ENCODE measurements at regions not wholly inside any gene's neighbourhood (a gene's known extent, or its start where the extent isn't known, plus 50 kb on each side); places are given as distances from the start of the nearest gene placed in this dataset.
"Not testable (repeated sequence)": the region's sequence is repeated elsewhere in the genome, so short reads cannot be mapped to it uniquely, and the experiment has no call there.

- no peak for DNase-seq (ENCODE audit: low read depth, low spot score)
These were observed 210.0 kb upstream of the KLF14 start for GRCh38 chr7:130943981-130944380.

- no peak for DNase-seq (ENCODE audit: low read depth, low spot score)
These were observed 211.0 kb upstream of the KLF14 start for GRCh38 chr7:130944997-130945396.

- DNase-seq (ENCODE audit: low read depth, low spot score), result no peak
These were observed 211.4 kb upstream of the KLF14 start for GRCh38 chr7:130945411-130945811.

- no peak for DNase-seq (ENCODE audit: low read depth, low spot score)
These were observed 212.1 kb upstream of the KLF14 start for GRCh38 chr7:130946114-130946513.

- DNase-seq (ENCODE audit: low read depth, low spot score), result no peak
These were observed 214.0 kb upstream of the KLF14 start for GRCh38 chr7:130947792-130948580.

GRCh38 chr7:130948822-130949221, 214.8 kb upstream of the KLF14 start:
- no peak for DNase-seq (ENCODE audit: low read depth, low spot score)

GRCh38 chr7:130949550-130949949, 215.5 kb upstream of the KLF14 start:
- no peak for DNase-seq (ENCODE audit: low read depth, low spot score)

- DNase-seq (ENCODE audit: low read depth, low spot score), result no peak
These were observed 216.0 kb upstream of the KLF14 start for GRCh38 chr7:130950054-130950453.

GRCh38 chr7:130950741-130951140, 216.7 kb upstream of the KLF14 start:
- no peak for DNase-seq (ENCODE audit: low read depth, low spot score)

GRCh38 chr7:130951303-130951975, 217.4 kb upstream of the KLF14 start:
- no peak for DNase-seq (ENCODE audit: low read depth, low spot score)

GRCh38 chr7:130951976-130952876, 218.2 kb upstream of the KLF14 start:
- DNase-seq (ENCODE audit: low read depth, low spot score), result no peak

GRCh38 chr7:130953196-130953595, 219.2 kb upstream of the KLF14 start:
- DNase-seq (ENCODE audit: low read depth, low spot score), result no peak

GRCh38 chr7:130954918-130955564, 221.0 kb upstream of the KLF14 start:
- DNase-seq (ENCODE audit: low read depth, low spot score), result no peak

- DNase-seq (ENCODE audit: low read depth, low spot score), result no peak
These were observed 221.5 kb upstream of the KLF14 start for GRCh38 chr7:130955565-130955919.

- DNase-seq (ENCODE audit: low read depth, low spot score), result no peak
These were observed 222.6 kb upstream of the KLF14 start for GRCh38 chr7:130956417-130957136.

GRCh38 chr7:130957137-130957513, 223.1 kb upstream of the KLF14 start:
- DNase-seq (ENCODE audit: low read depth, low spot score), result no peak

- not testable (repeated sequence) for DNase-seq (ENCODE audit: low read depth, low spot score)
These were observed 223.9 kb upstream of the KLF14 start for GRCh38 chr7:130957722-130958435.

GRCh38 chr7:130958846-130959245, 224.8 kb upstream of the KLF14 start:
- DNase-seq (ENCODE audit: low read depth, low spot score), result no peak

- no peak for DNase-seq (ENCODE audit: low read depth, low spot score)
These were observed 225.8 kb upstream of the KLF14 start for GRCh38 chr7:130959743-130960207.

Measured in iPS DF 19.7 (cell line).